Mesendoderm (in vitro differentiated cells): ENCODE measurements at regions not wholly inside any gene's neighbourhood (a gene's known extent, or its start where the extent isn't known, plus 50 kb on each side); places are given as distances from the start of the nearest gene placed in this dataset.

Experiments used
- DNase-seq: peaks from one replicate; pipeline ENCODE4 v3.0.0; 2013
- H2AK5ac ChIP-seq: 2 replicates; pipeline ENCODE4 v1.6.1; 2013; ENCODE audit warnings: low read length, inconsistent platforms
- H2BK120ac ChIP-seq: 2 replicates; pipeline ENCODE4 v1.6.1; 2013; ENCODE audit warnings: low read depth, mild to moderate bottlenecking, low read length, moderate library complexity, mixed read lengths
- H2BK15ac ChIP-seq: replicated peaks from 2 replicates; pipeline ENCODE4 v1.6.1; 2013; ENCODE audit warnings: low read depth, mild to moderate bottlenecking, moderate library complexity
- H2BK5ac ChIP-seq: 2 replicates; pipeline ENCODE4 v1.6.1; 2013; ENCODE audit warnings: low read length, inconsistent platforms
- H3K18ac ChIP-seq: 2 replicates; pipeline ENCODE4 v1.6.1; 2013; ENCODE audit warnings: mild to moderate bottlenecking, low read length, mixed read lengths
- H3K23ac ChIP-seq: one replicate; pipeline ENCODE4 v1.6.1; 2013; ENCODE audit warnings: low read length
- H3K27ac ChIP-seq: 2 replicates; pipeline ENCODE4 v1.5.1; 2013; ENCODE audit warnings: low read depth, mild to moderate bottlenecking, inconsistent platforms, low read length, moderate library complexity
- H3K27me3 ChIP-seq: 2 replicates; pipeline ENCODE4 v1.6.1; 2013; ENCODE audit warnings: low read length, control low read depth, mild to moderate bottlenecking, inconsistent platforms; ENCODE audit not compliant: insufficient read depth, poor library complexity
- H3K36me3 ChIP-seq: 2 replicates; pipeline ENCODE4 v1.6.1; 2013; ENCODE audit warnings: low read length, inconsistent platforms; ENCODE audit not compliant: control insufficient read depth, insufficient read depth
- H3K4ac ChIP-seq: one replicate; pipeline ENCODE4 v1.6.1; 2013; ENCODE audit warnings: low read depth, mild to moderate bottlenecking, low read length, moderate library complexity
- H3K4me1 ChIP-seq: 2 replicates; pipeline ENCODE4 v1.6.1; 2013; ENCODE audit warnings: low read depth, low read length, inconsistent platforms; ENCODE audit not compliant: control insufficient read depth
- H3K4me2 ChIP-seq: 2 replicates; pipeline ENCODE4 v1.6.1; 2013; ENCODE audit warnings: low read length
- H3K4me3 ChIP-seq: 2 replicates; pipeline ENCODE4 v1.5.1; 2013; ENCODE audit warnings: mild to moderate bottlenecking, low read length
- H3K56ac ChIP-seq: one replicate; pipeline ENCODE4 v1.6.1; 2013; ENCODE audit warnings: low read length
- H3K79me1 ChIP-seq: 2 replicates; pipeline ENCODE4 v1.6.1; 2013; ENCODE audit warnings: low read length, inconsistent platforms
- H3K79me2 ChIP-seq: 2 replicates; pipeline ENCODE4 v1.6.1; 2013; ENCODE audit warnings: mild to moderate bottlenecking, low read length; ENCODE audit not compliant: control insufficient read depth, insufficient read depth
- H3K9ac ChIP-seq: 2 replicates; pipeline ENCODE4 v1.6.1; 2013; ENCODE audit warnings: low read length, inconsistent platforms
- H4K5ac ChIP-seq: one replicate; pipeline ENCODE4 v1.6.1; 2013; ENCODE audit warnings: low read length
- H4K8ac ChIP-seq: one replicate; pipeline ENCODE4 v1.6.1; 2013; ENCODE audit warnings: low read depth, mild to moderate bottlenecking, control low read depth, low read length, moderate library complexity
- WGBS: extraction: QIAGEN DNeasy Blood & Tissue Kit; methylation state at CpG from one replicate; pipeline ENCODE4 v1.1.7; 2013; ENCODE audit warnings: low lambda C conversion rate, missing lambda C conversion rate; ENCODE audit not compliant: insufficient coverage; ENCODE audit errors: extremely low coverage; 5-methylcytosine and 5-hydroxymethylcytosine counted together

GRCh38 chr6:26258212-26258977, 106.6 kb upstream of the BTN3A2 start:
- Histone ChIP-seq H3K4me1 (no peaks in the 10 kb centered on the region), H3K4ac (no peak overlapping the region), H3K79me2 (no peaks in the 10 kb centered on the region), H2BK15ac (no peak overlapping the region), H3K4me2 (no peak overlapping the region), H4K5ac (no peak overlapping the region), H3K27me3 (no peaks in the 10 kb centered on the region), H3K79me1 (no peaks in the 10 kb centered on the region), H2AK5ac (no peak overlapping the region), H4K8ac (no peak overlapping the region), H2BK5ac (no peak overlapping the region), H3K23ac (no peak overlapping the region), H3K56ac (no peak overlapping the region), H2BK120ac (no peak overlapping the region), H3K4me3 (no peak overlapping the region), H3K36me3 (no peaks in the 10 kb centered on the region), H3K9ac (no peak overlapping the region), H3K27ac (no peak overlapping the region), H3K18ac (no peak overlapping the region)
- peak; percentile 57 for DNase-seq
- no CpG with 5 or more reads among the region's 5 CpGs for WGBS

- Histone ChIP-seq H3K79me1 (no peaks in the 10 kb centered on the region), H4K8ac (no peak overlapping the region), H3K4me1 (no peaks in the 10 kb centered on the region), H3K36me3 (no peaks in the 10 kb centered on the region), H3K4me2 (no peak overlapping the region), H3K56ac (no peak overlapping the region), H3K79me2 (no peaks in the 10 kb centered on the region), H2BK5ac (no peak overlapping the region), H3K27ac (no peak overlapping the region), H4K5ac (no peak overlapping the region), H3K23ac (no peak overlapping the region), H3K27me3 (no peaks in the 10 kb centered on the region), H3K4ac (no peak overlapping the region), H2AK5ac (no peak overlapping the region), H3K4me3 (no peak overlapping the region), H2BK120ac (no peak overlapping the region), H3K18ac (no peak overlapping the region), H2BK15ac (no peak overlapping the region), H3K9ac (no peak overlapping the region)
- WGBS, result no CpG with 5 or more reads among the region's 7 CpGs
- no peak for DNase-seq
These were observed 104.8 kb upstream of the BTN3A2 start for GRCh38 chr6:26260110-26260637.

- DNase-seq, result no peak
- H2BK15ac ChIP-seq, result no peak overlapping the region
- no peaks in the 10 kb centered on the region for H3K27me3 ChIP-seq
- H2AK5ac ChIP-seq, result no peak overlapping the region
- no peaks in the 10 kb centered on the region for H3K36me3 ChIP-seq
- no CpG with 5 or more reads among the region's 6 CpGs for WGBS
- H3K23ac ChIP-seq, result no peak overlapping the region
- H3K4me1 ChIP-seq, result no peaks in the 10 kb centered on the region
- no peak overlapping the region for H3K56ac ChIP-seq
- no peak overlapping the region for H2BK5ac ChIP-seq
- no peak overlapping the region for H3K4ac ChIP-seq
- no peak overlapping the region for H3K18ac ChIP-seq
- H3K79me1 ChIP-seq, result no peaks in the 10 kb centered on the region
- no peak overlapping the region for H3K9ac ChIP-seq
- H3K4me2 ChIP-seq, result no peak overlapping the region
- no peak overlapping the region for H3K27ac ChIP-seq
- no peak overlapping the region for H2BK120ac ChIP-seq
- H3K4me3 ChIP-seq, result no peak overlapping the region
- H4K8ac ChIP-seq, result no peak overlapping the region
- no peak overlapping the region for H4K5ac ChIP-seq
- no peaks in the 10 kb centered on the region for H3K79me2 ChIP-seq
These were observed 104.1 kb upstream of the BTN3A2 start for GRCh38 chr6:26260725-26261490.

- no peaks in the 10 kb centered on the region for H3K36me3 ChIP-seq
- no peak overlapping the region for H3K56ac ChIP-seq
- H3K27ac ChIP-seq, result no peak overlapping the region
- H3K4me3 ChIP-seq, result no peak overlapping the region
- DNase-seq, result no peak
- H2BK5ac ChIP-seq, result no peak overlapping the region
- H3K18ac ChIP-seq, result no peak overlapping the region
- no peaks in the 10 kb centered on the region for H3K79me1 ChIP-seq
- H2AK5ac ChIP-seq, result no peak overlapping the region
- WGBS, result no CpG with 5 or more reads among the region's 1 CpG
- no peak overlapping the region for H3K4me2 ChIP-seq
- H3K27me3 ChIP-seq, result no peaks in the 10 kb centered on the region
- no peak overlapping the region for H2BK120ac ChIP-seq
- H4K5ac ChIP-seq, result no peak overlapping the region
- H3K79me2 ChIP-seq, result no peaks in the 10 kb centered on the region
- no peaks in the 10 kb centered on the region for H3K4me1 ChIP-seq
- no peak overlapping the region for H3K4ac ChIP-seq
- no peak overlapping the region for H3K9ac ChIP-seq
- no peak overlapping the region for H3K23ac ChIP-seq
- H2BK15ac ChIP-seq, result no peak overlapping the region
- no peak overlapping the region for H4K8ac ChIP-seq
These were observed 100.5 kb upstream of the BTN3A2 start for GRCh38 chr6:26264547-26264946.

- H3K9ac ChIP-seq, result no peak overlapping the region
- H3K4ac ChIP-seq, result no peak overlapping the region
- no peak overlapping the region for H3K18ac ChIP-seq
- H3K79me2 ChIP-seq, result no peaks in the 10 kb centered on the region
- no CpG with 5 or more reads among the region's 3 CpGs for WGBS
- H3K79me1 ChIP-seq, result no peaks in the 10 kb centered on the region
- H2AK5ac ChIP-seq, result no peak overlapping the region
- no peaks in the 10 kb centered on the region for H3K27me3 ChIP-seq
- DNase-seq, result no peak
- H3K27ac ChIP-seq, result no peak overlapping the region
- no peak overlapping the region for H3K4me2 ChIP-seq
- H2BK5ac ChIP-seq, result no peak overlapping the region
- no peaks in the 10 kb centered on the region for H3K4me1 ChIP-seq
- no peak overlapping the region for H2BK120ac ChIP-seq
- H3K23ac ChIP-seq, result no peak overlapping the region
- H3K36me3 ChIP-seq, result no peaks in the 10 kb centered on the region
- no peak overlapping the region for H2BK15ac ChIP-seq
- no peak overlapping the region for H4K5ac ChIP-seq
- no peak overlapping the region for H4K8ac ChIP-seq
- H3K4me3 ChIP-seq, result no peak overlapping the region
- H3K56ac ChIP-seq, result no peak overlapping the region
These were observed 97.9 kb upstream of the BTN3A2 start for GRCh38 chr6:26267083-26267589.
